Heart right ventricle (tissue), 16 donors: ENCODE measurements at regions not wholly inside any gene's neighbourhood (a gene's known extent, or its start where the extent isn't known, plus 50 kb on each side); places are given as distances from the start of the nearest gene placed in this dataset.

Source experiments
- ATAC-seq, 8 donors: fragments of 200-7000 bp; cut with Tn5 transposase; one replicate each; pipeline ENCODE4 v1.9.1; 2020; ENCODE audit warnings: mild to moderate bottlenecking in 8 of 8, moderate library complexity in 8 of 8, moderate number of reproducible peaks in 1 of 8
- DNase-seq, 2 donors: peaks; one replicate each; pipeline ENCODE4 v3.0.0-alpha.2; 2020
- H3K27ac ChIP-seq, 10 donors: fragments of 200-600 bp; sonication (generic) in 2 of 10; one replicate each; pipeline versions ENCODE4 v1.5.0 to v1.8.0; 2020 to 2022; ENCODE audit warnings: mild to moderate bottlenecking in 3 of 10
- H3K27me3 ChIP-seq, 7 donors: fragments of 200-600 bp; one replicate each; pipeline ENCODE4 v1.8.0; 2021 to 2022; ENCODE audit warnings: mild to moderate bottlenecking in 2 of 7
- H3K36me3 ChIP-seq, 9 donors: fragments of 200-600 bp; sonication (generic) in 1 of 9; one replicate each; pipeline versions ENCODE4 v1.5.0 to v1.8.0; 2020 to 2022; ENCODE audit warnings: mild to moderate bottlenecking in 2 of 9
- H3K4me1 ChIP-seq, 9 donors: fragments of 200-600 bp; sonication (generic) in 1 of 9; one replicate each; pipeline versions ENCODE4 v1.5.0 to v1.8.0; 2020 to 2022; ENCODE audit warnings: mild to moderate bottlenecking in 4 of 9
- H3K4me3 ChIP-seq, 10 donors: fragments of 200-600 bp; sonication (generic) in 2 of 10; one replicate each; pipeline versions ENCODE4 v1.5.0 to v1.8.0; 2020 to 2022; ENCODE audit warnings: mild to moderate bottlenecking in 7 of 10, moderate library complexity in 2 of 10
- H3K9me3 ChIP-seq, 11 donors: fragments of 200-600 bp in 10 of 11; sonication (generic) in 2 of 11; one replicate each; pipeline versions ENCODE4 v1.5.0 to v1.8.0; 2013 to 2022; ENCODE audit warnings: mild to moderate bottlenecking in 2 of 11, control low read depth in 1 of 11, moderate library complexity in 1 of 11
- WGBS, 2 donors: extraction: QIAGEN DNeasy Blood & Tissue Kit; methylation state at CpG; one replicate each; pipeline ENCODE4 v1.1.7; 2013; ENCODE audit warnings: inconsistent platforms in 1 of 2; 5-methylcytosine and 5-hydroxymethylcytosine counted together
- intact Hi-C, 10 donors: fragments of 100-400 bp; cut with DNase I; formaldehyde crosslinking; loops; one replicate each; pipeline versions ENCODE4 v1.11.1 to v1.14.2; 2022
- TF ChIP-seq, protein P1 (sequence below), 9 donors: fragments of 200-600 bp; sonication (generic) in 2 of 9; IDR thresholded peaks; one replicate each; pipeline versions ENCODE4 v1.5.0 to v1.8.0; 2021 to 2022; ENCODE audit warnings: antibody characterized with exemption in 9 of 9, mild to moderate bottlenecking in 5 of 9, moderate library complexity in 1 of 9
- donor health status: Arrhythmogenic right ventricular cardiomyopathy.
- donor health status: ischemic (EF 13 %, LVEDD 7.1; RV severe dilation, severe dysfunction).
- donor health status: healthy with polysubstance abuse.
- donor health status: DM: no; HTN: yes; CAD: no.
- donor health status: DM: no; HTN: no; CAD: no.
- donor health status: ischemic (EF 25% LVEDD 6.9; RV normal size, moderate dysfunction).
- donor health status: ischemic (EF 25% LVEDD 5.7; RV mildly dilated, moderate dysfunction).
- donor health status: healthy.
- donor health status: DM: yes; HTN: yes; CAD: no.
- donor health status: Ischemic cardiomyopathy.
- donor health status: ischemic (EF 35%, LVEDD 5.7; RV mildly dilated, moderate dysfunction).
- donor health status: nonischemic (EF 11% LVEDD 7.7; RV severe dilation, severe dysfunction).
- donor health status: DM: yes; HTN: yes; CAD: no.
- donor health status: PGD.
- donor health status: ischemic (EF 29% LVEDD 5.4; RV normal size, mild dysfunction).
- donor health status: nonischemic (EF 23%, LVEDD 6.1; RV moderate dilation, normal function).

DNA sequence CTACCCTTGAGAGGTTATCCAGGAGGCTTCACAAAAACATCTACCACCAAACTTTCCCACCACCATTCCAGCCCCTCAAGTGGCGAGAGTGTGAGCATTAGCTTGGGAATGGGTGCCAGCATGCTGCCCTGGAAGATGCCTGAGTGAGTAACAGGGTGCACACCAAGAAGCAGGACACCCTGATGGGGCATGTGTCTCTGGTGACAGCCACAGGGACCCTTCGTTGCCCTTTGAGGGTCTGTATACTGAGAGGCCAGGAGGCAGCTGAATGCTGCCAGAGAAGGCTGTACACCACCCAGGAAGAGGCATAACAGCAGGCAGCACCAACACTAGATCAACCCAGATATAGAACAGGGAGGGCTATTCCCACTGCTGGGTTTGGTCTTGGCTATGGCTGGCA lies 233.6 kb upstream of the THSD7B start:
- Histone ChIP-seq H3K9me3 (no peaks in the 10 kb centered on the region), H3K27ac (no peak overlapping the region), H3K36me3 (no peaks in the 10 kb centered on the region), H3K27me3 (no peaks in the 10 kb centered on the region), H3K4me1 (peaks cover 0 to 7% (median 0%) of the 10 kb centered on the region in 9 donors), H3K4me3 (no peak overlapping the region)
- TF ChIP-seq, protein P1, sequence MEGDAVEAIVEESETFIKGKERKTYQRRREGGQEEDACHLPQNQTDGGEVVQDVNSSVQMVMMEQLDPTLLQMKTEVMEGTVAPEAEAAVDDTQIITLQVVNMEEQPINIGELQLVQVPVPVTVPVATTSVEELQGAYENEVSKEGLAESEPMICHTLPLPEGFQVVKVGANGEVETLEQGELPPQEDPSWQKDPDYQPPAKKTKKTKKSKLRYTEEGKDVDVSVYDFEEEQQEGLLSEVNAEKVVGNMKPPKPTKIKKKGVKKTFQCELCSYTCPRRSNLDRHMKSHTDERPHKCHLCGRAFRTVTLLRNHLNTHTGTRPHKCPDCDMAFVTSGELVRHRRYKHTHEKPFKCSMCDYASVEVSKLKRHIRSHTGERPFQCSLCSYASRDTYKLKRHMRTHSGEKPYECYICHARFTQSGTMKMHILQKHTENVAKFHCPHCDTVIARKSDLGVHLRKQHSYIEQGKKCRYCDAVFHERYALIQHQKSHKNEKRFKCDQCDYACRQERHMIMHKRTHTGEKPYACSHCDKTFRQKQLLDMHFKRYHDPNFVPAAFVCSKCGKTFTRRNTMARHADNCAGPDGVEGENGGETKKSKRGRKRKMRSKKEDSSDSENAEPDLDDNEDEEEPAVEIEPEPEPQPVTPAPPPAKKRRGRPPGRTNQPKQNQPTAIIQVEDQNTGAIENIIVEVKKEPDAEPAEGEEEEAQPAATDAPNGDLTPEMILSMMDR (IDR thresholded peaks at IDR 0.05) = no peak
- 44 to 52% methylated on average over 2 of the region's 2 CpGs for WGBS, 2 donors
- intact Hi-C loops = no loop called here
- DNase-seq (no peak), ATAC-seq (no peak)

DNA sequence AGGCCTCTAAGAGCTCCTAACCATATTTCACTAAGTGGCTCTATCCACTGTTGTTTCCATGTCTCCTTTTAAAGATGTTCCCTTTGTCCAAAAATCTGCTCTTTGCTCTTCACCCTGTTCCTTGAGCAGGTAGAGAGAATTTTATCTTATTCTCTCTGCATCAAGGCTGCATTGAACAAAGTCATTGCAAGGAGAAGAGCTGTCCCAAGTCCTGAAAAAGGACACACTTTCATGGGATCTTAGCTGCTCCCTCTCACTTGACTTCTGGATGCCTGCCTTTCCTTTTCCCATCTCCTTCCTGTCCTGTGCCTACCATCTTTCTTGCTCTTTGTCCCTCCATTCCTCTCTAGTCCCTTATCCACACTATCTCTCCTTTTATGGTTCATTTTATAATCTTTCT lies 235.2 kb upstream of the THSD7B start:
- H3K27me3 ChIP-seq = no peaks in the 10 kb centered on the region
- H3K4me1 ChIP-seq = peaks cover 0 to 7% (median 0%) of the 10 kb centered on the region in 9 donors
- no peak overlapping the region for H3K4me3 ChIP-seq
- H3K27ac ChIP-seq = no peak overlapping the region
- no peaks in the 10 kb centered on the region for H3K36me3 ChIP-seq
- intact Hi-C loops = no loop called here
- TF ChIP-seq, protein P1 (IDR thresholded peaks at IDR 0.05) = no peak
- no peak for DNase-seq
- no peaks in the 10 kb centered on the region for H3K9me3 ChIP-seq
- no peak for ATAC-seq

DNA sequence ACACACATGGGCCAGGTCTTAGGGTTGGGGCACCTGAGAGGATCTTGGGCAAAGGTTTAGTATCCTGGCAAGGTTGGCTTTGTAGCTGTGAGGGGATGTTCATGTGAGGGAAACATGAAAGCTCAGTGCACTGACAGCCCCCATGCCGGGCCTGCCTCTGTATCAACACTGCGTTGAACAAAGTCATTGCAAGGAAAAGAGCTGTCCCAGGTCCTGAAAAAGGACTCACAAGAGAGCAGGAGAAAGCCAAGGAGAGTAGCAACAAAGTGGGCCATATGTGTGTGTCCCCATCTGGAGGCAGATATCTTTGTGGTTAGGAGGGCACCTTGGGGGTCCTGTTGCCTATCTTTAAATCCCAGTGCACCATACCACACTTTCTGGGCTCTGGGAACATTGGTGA lies 237.8 kb upstream of the THSD7B start:
- no peaks in the 10 kb centered on the region for H3K36me3 ChIP-seq
- H3K27me3 ChIP-seq = no peaks in the 10 kb centered on the region
- H3K27ac ChIP-seq = no peak overlapping the region
- intact Hi-C loops = loop anchor here in 1 of 10 donors (5.0 kb wide), 1 partner anchor 55 kb away; no protein-coding TSS in a partner anchor
- no peak overlapping the region for H3K4me3 ChIP-seq
- peak in 1 of 2 donors; percentile 26 for DNase-seq
- ATAC-seq = no peak
- no peaks in the 10 kb centered on the region for H3K4me1 ChIP-seq
- TF ChIP-seq, protein P1 (IDR thresholded peaks at IDR 0.05) = no peak
- WGBS, 2 donors = 4 to 14% methylated on average over 2 of the region's 2 CpGs
- no peaks in the 10 kb centered on the region for H3K9me3 ChIP-seq

GRCh38 chr2:136522724-136523123 lies 242.6 kb upstream of the THSD7B start:
- no peaks in the 10 kb centered on the region for H3K27me3 ChIP-seq
- H3K4me3 ChIP-seq = no peak overlapping the region
- no peaks in the 10 kb centered on the region for H3K36me3 ChIP-seq
- no peak for ATAC-seq
- no peak for DNase-seq
- H3K27ac ChIP-seq = no peak overlapping the region
- WGBS, 2 donors = 77 to 87% methylated on average over 6 of the region's 6 CpGs
- no peaks in the 10 kb centered on the region for H3K9me3 ChIP-seq
- TF ChIP-seq, protein P1 (IDR thresholded peaks at IDR 0.05) = no peak
- H3K4me1 ChIP-seq = no peaks in the 10 kb centered on the region
- intact Hi-C loops = no loop called here
